ENCODE measurements at regions not wholly inside any gene's neighbourhood (a gene's known extent, or its start where the extent isn't known, plus 50 kb on each side); places are given as distances from the start of the nearest gene placed in this dataset.
"Not testable (repeated sequence)": the region's sequence is repeated elsewhere in the genome, so short reads cannot be mapped to it uniquely, and the experiment has no call there.

GRCh38 chr12:23202728-23203127 is 577.8 kb downstream of the ETNK1 start:
- DNase-seq, result no peak

GRCh38 chr12:23204933-23205778 is 580.2 kb downstream of the ETNK1 start:
- DNase-seq, result peak; percentile 66

DNA sequence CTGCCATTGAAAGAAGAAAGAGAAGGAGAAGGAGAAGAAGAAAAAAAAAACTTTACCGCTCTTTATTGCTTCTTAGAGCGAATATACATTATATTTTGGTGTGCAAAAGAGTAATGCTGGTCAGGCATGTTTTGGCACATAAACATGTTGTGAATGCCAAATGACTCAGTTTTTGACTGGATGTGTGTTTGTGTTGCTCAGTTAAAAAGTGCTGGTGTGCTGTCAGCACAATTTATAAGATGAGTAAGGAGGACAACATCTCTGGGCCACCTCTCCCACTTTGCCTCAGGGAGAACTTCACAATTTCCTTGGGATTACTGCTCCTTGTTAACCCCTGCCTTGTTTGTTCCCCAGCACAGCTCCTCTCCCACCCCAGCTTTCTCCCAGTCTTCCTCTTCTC is 584.8 kb downstream of the ETNK1 start:
- no peak for DNase-seq

DNA sequence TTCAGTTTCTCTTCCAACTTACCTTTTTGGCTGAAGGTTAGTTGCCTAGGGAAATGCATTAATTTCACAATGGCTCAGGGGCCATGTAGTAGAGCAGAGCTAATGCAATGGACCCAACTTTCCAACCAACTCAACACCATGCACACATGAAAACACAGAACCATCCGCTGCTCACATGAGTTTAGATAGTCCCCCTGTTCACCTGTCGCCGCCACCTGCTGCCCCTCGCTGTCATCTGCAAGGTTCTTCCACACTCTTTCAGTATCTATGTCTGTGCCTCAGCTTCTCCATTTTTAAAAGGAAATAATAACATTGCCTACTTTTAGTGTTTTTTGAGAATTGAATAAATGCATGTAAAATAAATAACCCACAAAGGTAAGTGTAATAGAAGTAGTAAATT is 585.6 kb downstream of the ETNK1 start:
- no peak for DNase-seq

DNA sequence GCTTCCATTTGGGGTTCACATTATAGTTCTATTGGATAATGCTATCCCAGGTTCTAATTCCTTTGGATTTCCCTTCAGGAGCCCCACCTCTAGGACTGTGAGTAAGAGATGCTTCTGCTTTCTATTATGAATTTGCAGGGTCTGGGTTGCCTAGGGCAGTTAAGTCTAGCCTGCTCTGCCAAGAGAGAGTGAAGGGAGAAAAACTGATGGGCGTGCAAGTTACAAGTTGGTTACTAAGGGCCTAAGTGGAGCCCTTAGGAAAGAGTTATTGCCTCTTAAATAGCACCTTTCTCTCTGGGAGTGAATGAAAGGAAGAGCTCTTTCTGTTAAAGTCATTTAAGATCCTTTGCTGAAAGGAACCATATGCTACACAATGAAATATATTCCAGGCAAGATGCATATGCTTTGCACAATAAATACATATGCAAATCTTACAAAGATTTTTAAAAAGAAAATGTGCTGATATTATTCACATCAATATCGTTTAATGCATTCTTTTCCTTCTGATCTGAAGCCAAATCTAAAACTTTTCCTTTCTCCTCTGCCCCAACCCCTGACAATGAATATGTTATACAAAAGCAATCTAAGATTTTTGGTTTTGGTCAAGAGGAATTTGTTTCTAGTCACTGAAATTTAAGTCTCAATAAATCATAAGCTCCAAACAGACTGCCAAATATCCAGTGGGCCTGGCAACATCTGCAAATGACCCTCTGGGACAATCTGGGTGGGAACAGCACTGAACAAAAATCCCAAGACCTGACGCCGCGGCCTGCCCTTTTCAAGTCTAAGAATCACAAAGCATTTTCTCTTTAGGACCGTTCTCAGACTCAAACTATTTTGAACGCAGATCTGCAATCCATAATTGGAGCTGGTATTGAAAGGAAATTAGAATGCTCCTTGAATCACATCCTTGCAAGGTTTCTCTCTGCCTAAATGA is 586.7 kb downstream of the ETNK1 start:
- no peak for DNase-seq

GRCh38 chr12:23217158-23217557 is 592.2 kb downstream of the ETNK1 start:
- DNase-seq, result no peak

GRCh38 chr12:23217667-23218066 is 592.7 kb downstream of the ETNK1 start:
- DNase-seq, result no peak

- DNase-seq, result no peak
These were observed 596.1 kb downstream of the ETNK1 start for GRCh38 chr12:23221066-23221465.

DNA sequence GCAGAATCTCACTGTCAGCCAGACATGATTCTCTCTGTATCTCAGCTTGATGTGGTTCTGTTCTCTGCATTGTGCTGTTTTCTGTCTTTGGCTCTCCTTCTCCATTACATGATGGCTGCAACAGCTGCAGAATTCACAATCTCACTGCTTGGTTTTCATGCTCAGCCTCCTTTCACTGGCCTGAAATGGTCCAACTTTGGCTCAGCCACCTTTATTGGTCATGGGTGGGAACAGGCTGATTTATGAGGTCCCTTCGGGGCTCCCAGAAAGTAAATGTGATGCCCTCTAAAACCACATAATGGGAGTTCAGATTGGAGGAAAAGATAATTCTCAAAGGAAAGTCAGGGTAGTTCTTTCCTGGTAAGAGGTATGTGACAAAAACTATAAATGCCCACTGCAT is 597.0 kb downstream of the ETNK1 start:
- no peak for DNase-seq

- DNase-seq, result no peak
These were observed 597.8 kb downstream of the ETNK1 start for GRCh38 chr12:23222801-23223200.

GRCh38 chr12:23228101-23228500 is 603.1 kb downstream of the ETNK1 start:
- DNase-seq, result no peak

DNA sequence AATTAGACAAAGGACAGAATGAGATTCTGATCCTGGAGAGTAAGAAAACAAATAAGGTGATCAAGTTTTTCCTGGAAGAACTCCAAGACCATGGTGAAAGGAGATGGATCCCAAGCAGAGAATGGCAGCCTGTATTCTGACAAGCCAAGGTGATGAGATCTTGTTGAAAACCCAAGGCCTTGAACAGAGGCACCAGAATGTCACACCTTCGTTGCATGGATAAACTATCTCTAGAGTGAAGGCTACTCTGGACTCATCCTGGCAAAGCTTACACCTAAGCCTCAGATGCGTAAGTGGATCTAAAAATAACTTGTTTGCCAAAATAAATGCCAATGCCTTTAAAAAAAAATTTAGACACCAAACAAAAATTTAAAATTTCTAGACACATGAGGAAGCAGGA is 605.9 kb downstream of the ETNK1 start:
- DNase-seq, result no peak

DNA sequence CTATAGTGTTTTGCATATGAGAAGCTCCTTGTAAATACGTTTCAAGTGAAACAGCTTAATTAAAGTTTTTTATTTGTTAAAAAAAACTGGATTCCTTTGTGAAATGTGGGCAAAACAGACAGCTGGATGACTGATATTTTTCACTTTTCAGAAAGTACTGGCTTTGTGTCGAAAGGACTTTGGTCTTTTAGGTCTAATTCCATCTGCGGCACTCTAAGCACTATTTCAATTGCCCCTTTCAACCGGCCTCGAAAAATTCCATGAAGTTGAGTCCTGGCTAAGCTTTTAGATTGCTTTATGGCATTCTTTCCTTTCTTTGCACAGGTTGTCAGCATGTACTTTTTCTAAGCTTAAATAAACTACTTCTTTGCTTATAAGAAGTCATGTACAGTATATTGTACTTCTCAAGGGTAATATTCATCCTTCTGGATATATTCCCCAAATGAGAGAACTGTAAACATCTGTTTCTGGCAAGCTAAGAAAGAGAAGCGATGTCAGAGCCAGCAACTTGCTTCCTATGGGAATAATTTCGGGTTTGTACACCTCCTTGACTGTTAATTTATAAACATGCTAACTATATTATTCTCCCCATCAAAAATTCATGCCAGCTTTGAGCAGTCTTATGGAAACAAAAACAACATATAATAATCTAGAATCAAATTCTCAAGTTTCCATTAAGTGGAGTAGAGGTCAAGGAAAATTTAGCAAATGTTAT is 611.3 kb downstream of the ETNK1 start:
- DNase-seq, result no peak

DNA sequence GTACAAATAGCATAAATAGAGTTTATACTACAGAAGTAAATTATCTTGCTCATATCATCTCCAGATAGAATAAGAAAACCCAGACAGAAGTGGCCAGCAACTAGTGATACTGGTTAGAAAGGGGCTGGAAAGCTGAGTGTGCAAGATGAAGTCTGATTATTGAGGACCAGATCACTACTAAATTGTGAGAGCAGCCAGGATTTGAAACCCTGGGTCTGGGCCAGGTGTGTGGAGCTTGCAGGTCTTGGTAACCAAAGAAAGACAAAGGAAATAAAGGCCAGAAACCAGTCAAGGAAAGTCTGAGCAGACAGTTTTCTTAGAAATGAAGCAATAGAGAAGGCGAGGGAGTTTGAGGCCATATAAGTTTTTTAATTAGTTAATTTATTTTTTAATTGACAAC is 611.8 kb downstream of the ETNK1 start:
- no peak for DNase-seq

GRCh38 chr12:23238190-23238589 is 613.2 kb downstream of the ETNK1 start:
- DNase-seq, result no peak

DNA sequence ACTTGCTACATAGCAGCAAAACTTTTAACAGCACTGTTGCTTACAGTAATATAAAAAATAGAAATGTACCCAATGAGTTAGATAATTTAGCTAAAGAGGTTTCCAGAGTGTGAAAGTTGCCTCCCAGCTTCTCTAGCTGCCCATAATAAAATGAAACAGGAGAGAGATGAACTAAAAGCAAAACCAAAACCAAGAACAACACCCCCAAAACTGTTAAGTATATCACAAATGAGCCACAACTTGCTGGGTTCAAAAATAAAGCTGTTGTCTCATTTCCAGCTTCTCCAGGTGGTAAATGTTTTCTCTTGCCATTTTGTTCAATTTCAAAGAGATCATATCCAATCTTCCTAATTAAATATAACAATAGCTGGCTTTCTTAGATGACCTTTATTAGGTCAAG is 614.0 kb downstream of the ETNK1 start:
- no peak for DNase-seq

DNA sequence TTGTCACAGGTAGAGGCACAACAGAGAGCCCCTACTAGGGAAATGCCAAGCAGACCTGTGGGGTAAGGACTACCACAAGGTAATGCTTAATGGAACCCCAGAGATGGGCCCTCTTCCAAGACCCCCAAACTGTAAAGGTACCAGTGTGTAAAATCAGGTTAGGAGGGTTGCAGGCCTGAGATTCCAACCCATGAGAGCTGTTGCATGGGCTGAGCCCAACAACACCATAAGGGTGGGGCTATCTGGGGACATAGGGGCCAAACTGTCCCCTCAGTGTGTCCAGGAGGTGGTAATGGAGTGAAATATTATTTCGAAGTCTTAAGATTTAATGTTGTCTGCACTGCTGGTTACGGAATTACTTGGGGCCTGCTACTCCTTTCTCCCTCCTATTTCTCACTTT is 620.2 kb downstream of the ETNK1 start:
- DNase-seq, result no peak

- DNase-seq, result no peak
These were observed 628.2 kb downstream of the ETNK1 start for GRCh38 chr12:23253191-23253590.

GRCh38 chr12:23253910-23254309 is 628.9 kb downstream of the ETNK1 start:
- not testable (repeated sequence) for DNase-seq

GRCh38 chr12:23259558-23259957 is 634.6 kb downstream of the ETNK1 start:
- no peak for DNase-seq

DNA sequence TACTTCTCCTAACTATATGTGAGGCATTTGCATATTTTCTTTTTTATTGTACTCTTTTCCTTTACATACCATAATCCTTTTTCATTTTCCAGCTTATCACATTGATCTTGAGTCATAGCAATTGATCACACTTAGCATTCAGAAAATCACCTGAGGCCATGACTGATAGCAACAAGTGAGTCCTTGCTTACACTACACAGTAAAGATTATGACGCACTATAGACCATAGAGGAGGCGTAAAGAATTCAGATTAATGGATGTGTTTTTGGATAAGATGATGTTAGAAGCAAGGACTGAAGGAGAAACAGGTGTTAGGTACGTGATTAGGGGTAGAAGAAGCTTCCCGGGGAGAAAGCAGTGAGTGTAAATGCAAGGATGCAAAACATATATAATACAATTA is 637.7 kb downstream of the ETNK1 start:
- no peak for DNase-seq

GRCh38 chr12:23277831-23278230 is 652.9 kb downstream of the ETNK1 start:
- no peak for DNase-seq

GRCh38 chr12:23281295-23281694 is 656.3 kb downstream of the ETNK1 start:
- no peak for DNase-seq
